ENCODE measurements at regions not wholly inside any gene's neighbourhood (a gene's known extent, or its start where the extent isn't known, plus 50 kb on each side); places are given as distances from the start of the nearest gene placed in this dataset.
"Not testable (repeated sequence)": the region's sequence is repeated elsewhere in the genome, so short reads cannot be mapped to it uniquely, and the experiment has no call there.

DNA sequence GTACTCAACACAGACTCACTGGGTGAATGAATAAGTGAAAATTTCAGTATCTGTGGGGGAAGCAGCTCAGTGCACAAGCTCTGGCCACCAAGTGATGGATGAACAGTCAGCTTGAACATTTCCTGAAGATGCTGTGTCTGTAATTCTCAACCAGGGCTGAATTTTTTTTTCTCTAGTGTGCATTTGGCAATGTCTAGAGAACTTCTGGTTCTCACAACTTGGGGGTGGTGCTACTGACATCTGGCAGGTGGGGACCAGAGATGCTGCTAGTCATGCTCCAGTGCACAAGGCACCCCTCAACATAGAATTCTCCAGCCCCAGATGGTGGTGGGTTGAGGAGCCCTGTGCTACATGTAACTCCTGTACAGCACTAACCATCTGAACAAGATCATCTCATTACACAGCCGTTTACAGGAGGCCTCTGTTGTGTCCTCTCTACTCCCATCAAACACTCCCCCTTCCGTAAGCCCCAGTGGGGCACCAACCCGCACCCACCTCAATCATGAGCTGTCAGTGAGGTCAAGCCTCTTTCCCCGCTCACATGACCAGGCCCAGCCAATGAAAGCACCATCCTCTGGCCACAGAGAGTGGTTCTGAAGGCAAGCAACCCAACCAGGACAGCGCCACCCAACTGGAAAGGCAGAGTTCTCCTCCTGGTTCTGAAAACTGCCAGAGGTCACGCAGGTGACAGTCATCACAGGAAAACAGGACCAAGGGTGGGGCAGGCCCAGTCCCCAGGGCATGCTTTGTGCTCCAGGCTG is 103.9 kb upstream of the PMEPA1 start:
- H3K56ac ChIP-seq (ENCODE audit: insufficient read length, low read depth, low read length), result no peak overlapping the region
- TF ChIP-seq, protein P1, sequence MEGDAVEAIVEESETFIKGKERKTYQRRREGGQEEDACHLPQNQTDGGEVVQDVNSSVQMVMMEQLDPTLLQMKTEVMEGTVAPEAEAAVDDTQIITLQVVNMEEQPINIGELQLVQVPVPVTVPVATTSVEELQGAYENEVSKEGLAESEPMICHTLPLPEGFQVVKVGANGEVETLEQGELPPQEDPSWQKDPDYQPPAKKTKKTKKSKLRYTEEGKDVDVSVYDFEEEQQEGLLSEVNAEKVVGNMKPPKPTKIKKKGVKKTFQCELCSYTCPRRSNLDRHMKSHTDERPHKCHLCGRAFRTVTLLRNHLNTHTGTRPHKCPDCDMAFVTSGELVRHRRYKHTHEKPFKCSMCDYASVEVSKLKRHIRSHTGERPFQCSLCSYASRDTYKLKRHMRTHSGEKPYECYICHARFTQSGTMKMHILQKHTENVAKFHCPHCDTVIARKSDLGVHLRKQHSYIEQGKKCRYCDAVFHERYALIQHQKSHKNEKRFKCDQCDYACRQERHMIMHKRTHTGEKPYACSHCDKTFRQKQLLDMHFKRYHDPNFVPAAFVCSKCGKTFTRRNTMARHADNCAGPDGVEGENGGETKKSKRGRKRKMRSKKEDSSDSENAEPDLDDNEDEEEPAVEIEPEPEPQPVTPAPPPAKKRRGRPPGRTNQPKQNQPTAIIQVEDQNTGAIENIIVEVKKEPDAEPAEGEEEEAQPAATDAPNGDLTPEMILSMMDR (conservative IDR thresholded peaks at IDR 0.05), result no peak
- H4K8ac ChIP-seq (replicated peaks; ENCODE audit: insufficient read length, low read depth, low read length), result no peak overlapping the region
- Mint-ChIP-seq H3K36me3 (ENCODE audit: insufficient read depth in 1 of 3, low read depth in 3 of 3) (0 out of 7 replicates have a peak, but pooled peaks cover 0 to 4% (median 0%) of the 10 kb centered on the region in 3 experiments), H3K27me3 (ENCODE audit: low read depth) (peaks cover 9% of the 10 kb centered on the region), H3K27ac (no peak overlapping the region), H3K4me1 (peaks cover 15 to 16% of the 10 kb centered on the region in 2 experiments), H3K9me3 (peaks cover 0 to 2% of the 10 kb centered on the region in 2 experiments; a peak in 3 of 5 replicates), H3K4me3 (no peak overlapping the region; a peak in 1 of 5 replicates)
- no peak overlapping the region for H2BK5ac ChIP-seq (ENCODE audit: insufficient read length, low read length)
- no peaks in the 10 kb centered on the region for H3K9me3 ChIP-seq (ENCODE audit: control insufficient read depth, low read depth, low read length)
- H3K27me3 ChIP-seq (ENCODE audit: insufficient read depth, low read length), result no peaks in the 10 kb centered on the region; the same call in 1 of the 2 replicates
- H4K20me1 ChIP-seq (ENCODE audit: control insufficient read depth, insufficient read depth, insufficient read length), result no peaks in the 10 kb centered on the region
- no peaks in the 10 kb centered on the region for H3K79me1 ChIP-seq (ENCODE audit: insufficient read depth, low read depth, low read length, poor library complexity, severe bottlenecking)
- no peak overlapping the region for H2AK5ac ChIP-seq (ENCODE audit: insufficient read length, low read length)
- H3K9ac ChIP-seq (ENCODE audit: extremely low read depth, insufficient read length, low read length), result no peak overlapping the region
- no peak overlapping the region for H2BK20ac ChIP-seq (ENCODE audit: low read depth, low read length, poor library complexity, severe bottlenecking)
- no peak overlapping the region for H3K18ac ChIP-seq (ENCODE audit: insufficient read length, low read depth, low read length)
- no peak overlapping the region for H3K27ac ChIP-seq (ENCODE audit: insufficient read length, low read depth, low read length)
- no peak overlapping the region for H3K23ac ChIP-seq (ENCODE audit: insufficient read length, low read depth, low read length)
- no peak overlapping the region for H4K91ac ChIP-seq (ENCODE audit: insufficient read length, low read depth, low read length)
- H3K4ac ChIP-seq (ENCODE audit: low read depth, low read length), result no peak overlapping the region
- H3K4me1 ChIP-seq (ENCODE audit: insufficient read depth, low read length), result no peaks in the 10 kb centered on the region
- no peak overlapping the region for H2AFZ ChIP-seq (ENCODE audit: low read length)
- H2BK12ac ChIP-seq (ENCODE audit: insufficient read length, low read depth, low read length), result no peak overlapping the region
- no peak overlapping the region for H3K14ac ChIP-seq (ENCODE audit: insufficient read depth, low read length)
- no peak overlapping the region for H3T11ph ChIP-seq (ENCODE audit: low read length)
- no peak overlapping the region for H2BK15ac ChIP-seq (ENCODE audit: low read depth, low read length)
- H3K23me2 ChIP-seq (ENCODE audit: insufficient read length, low read depth, low read length, poor library complexity, severe bottlenecking), result no peaks in the 10 kb centered on the region
- no peak overlapping the region for H3K4me2 ChIP-seq (ENCODE audit: insufficient read depth, insufficient read length, low read length)
- H4K5ac ChIP-seq (ENCODE audit: insufficient read length, low read depth, low read length), result no peak overlapping the region
- DNase-seq, result no peak
- no peak overlapping the region for H2BK120ac ChIP-seq (ENCODE audit: low read depth, low read length, poor library complexity, severe bottlenecking)
- H3K79me2 ChIP-seq (ENCODE audit: insufficient read depth, low read length), result no peaks in the 10 kb centered on the region
- no CpG with 5 or more reads among the region's 6 CpGs for WGBS (ENCODE audit: extremely low coverage, insufficient read length, low lambda C conversion rate)

DNA sequence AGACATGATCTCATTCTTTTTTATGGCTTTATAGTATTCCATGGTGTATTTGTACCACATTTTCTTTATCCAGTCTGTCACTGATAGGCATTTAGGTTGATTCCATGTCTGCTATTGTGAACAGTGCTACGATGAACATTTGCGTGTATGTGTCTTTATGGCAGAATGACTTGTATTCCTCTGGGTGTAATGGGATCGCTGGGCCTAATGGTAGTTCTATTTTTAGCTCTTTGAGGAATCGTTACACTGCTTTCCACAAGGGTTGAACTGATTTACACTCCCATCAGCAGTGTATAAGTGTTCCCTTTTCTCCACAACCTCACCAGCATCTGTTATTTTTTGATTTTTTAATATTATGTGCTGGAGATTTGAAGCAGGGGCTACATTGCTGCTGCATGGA is 102.8 kb upstream of the PMEPA1 start:
- not testable (repeated sequence) for H2AFZ ChIP-seq (ENCODE audit: low read length); H2BK5ac ChIP-seq (ENCODE audit: insufficient read length, low read length); H2BK20ac ChIP-seq (ENCODE audit: low read depth, low read length, poor library complexity, severe bottlenecking); H3K27me3 Mint-ChIP-seq (ENCODE audit: low read depth); H3K4me2 ChIP-seq (ENCODE audit: insufficient read depth, insufficient read length, low read length); H3K27ac Mint-ChIP-seq; H3K4me3 Mint-ChIP-seq; H3K79me1 ChIP-seq (ENCODE audit: insufficient read depth, low read depth, low read length, poor library complexity, severe bottlenecking); H3K14ac ChIP-seq (ENCODE audit: insufficient read depth, low read length); H4K91ac ChIP-seq (ENCODE audit: insufficient read length, low read depth, low read length); H3K79me2 ChIP-seq (ENCODE audit: insufficient read depth, low read length); H3K23ac ChIP-seq (ENCODE audit: insufficient read length, low read depth, low read length); H3K23me2 ChIP-seq (ENCODE audit: insufficient read length, low read depth, low read length, poor library complexity, severe bottlenecking); H3K9me3 ChIP-seq (ENCODE audit: control insufficient read depth, low read depth, low read length); H3K27ac ChIP-seq (ENCODE audit: insufficient read length, low read depth, low read length); DNase-seq; H2BK12ac ChIP-seq (ENCODE audit: insufficient read length, low read depth, low read length); H3K4me1 ChIP-seq (ENCODE audit: insufficient read depth, low read length); H3K9ac ChIP-seq (ENCODE audit: extremely low read depth, insufficient read length, low read length); H3K9me3 Mint-ChIP-seq; H2BK15ac ChIP-seq (ENCODE audit: low read depth, low read length); H4K8ac ChIP-seq (replicated peaks; ENCODE audit: insufficient read length, low read depth, low read length); H3K56ac ChIP-seq (ENCODE audit: insufficient read length, low read depth, low read length); H3K27me3 ChIP-seq (ENCODE audit: insufficient read depth, low read length); H4K20me1 ChIP-seq (ENCODE audit: control insufficient read depth, insufficient read depth, insufficient read length); H3T11ph ChIP-seq (ENCODE audit: low read length); H3K36me3 Mint-ChIP-seq (ENCODE audit: insufficient read depth in 1 of 3, low read depth in 3 of 3); H2AK5ac ChIP-seq (ENCODE audit: insufficient read length, low read length); H2BK120ac ChIP-seq (ENCODE audit: low read depth, low read length, poor library complexity, severe bottlenecking); H4K5ac ChIP-seq (ENCODE audit: insufficient read length, low read depth, low read length); H3K4ac ChIP-seq (ENCODE audit: low read depth, low read length); H3K18ac ChIP-seq (ENCODE audit: insufficient read length, low read depth, low read length)
- no CpG with 5 or more reads among the region's 4 CpGs for WGBS (ENCODE audit: extremely low coverage, insufficient read length, low lambda C conversion rate)
- peaks cover 19 to 22% of the 10 kb centered on the region in 2 experiments for H3K4me1 Mint-ChIP-seq
